ENCODE measurements at regions not wholly inside any gene's neighbourhood (a gene's known extent, or its start where the extent isn't known, plus 50 kb on each side); places are given as distances from the start of the nearest gene placed in this dataset.

DNA sequence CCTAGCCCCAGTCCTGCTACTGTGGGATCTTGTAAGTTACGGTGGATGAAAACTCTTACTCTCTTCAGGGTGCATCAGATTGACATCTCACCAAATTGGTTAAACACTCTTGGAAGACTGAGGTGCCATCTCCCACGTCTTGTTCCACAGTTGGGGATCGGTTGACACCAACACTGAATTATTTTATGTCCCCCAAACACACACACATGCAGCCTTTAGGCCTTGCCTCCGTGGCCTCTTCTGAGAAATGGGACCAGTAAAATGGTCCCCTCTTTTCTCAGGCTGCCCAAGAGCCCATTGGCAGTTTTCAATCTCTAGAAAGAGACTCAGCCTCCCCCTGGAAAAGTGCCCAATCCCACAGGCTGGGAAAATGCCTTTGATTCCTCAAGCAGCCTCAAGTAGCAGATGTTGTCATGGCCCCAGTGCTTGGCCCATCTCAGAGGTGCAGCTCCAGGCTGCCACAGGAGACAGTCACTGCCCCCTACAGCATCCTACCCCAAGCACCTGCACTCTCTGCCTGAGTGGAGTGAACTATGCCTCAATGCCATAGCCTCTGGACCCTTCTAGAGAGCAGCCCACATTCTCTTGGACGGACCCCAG lies 163.9 kb downstream of the ANKRD60 start:
- H3K9me2 ChIP-seq (ENCODE audit: low read depth, low read length), result no peaks in the 10 kb centered on the region
- H3K36me3 ChIP-seq (ENCODE audit: insufficient read depth, low read length), result no peaks in the 10 kb centered on the region
- H3K27ac ChIP-seq (ENCODE audit: low read depth, low read length, poor library complexity, severe bottlenecking), result no peak overlapping the region
- peaks cover 2% of the 10 kb centered on the region; the same call in 1 of the 2 replicates for H3K9me3 ChIP-seq (ENCODE audit: low read length)
- H3K9ac ChIP-seq (ENCODE audit: low read length), result no peak overlapping the region
- H3K79me2 ChIP-seq (ENCODE audit: insufficient read depth, low read length), result no peaks in the 10 kb centered on the region
- no peaks in the 10 kb centered on the region for H3F3A ChIP-seq (ENCODE audit: insufficient read depth, low read length)
- no peaks in the 10 kb centered on the region for H3K4me1 ChIP-seq (ENCODE audit: insufficient read depth, low read length, severe bottlenecking)
- no peaks in the 10 kb centered on the region for H4K20me1 ChIP-seq (ENCODE audit: insufficient read depth, low read length)
- H3K4me2 ChIP-seq (ENCODE audit: low read length), result no peak overlapping the region
- H3K4me3 ChIP-seq (ENCODE audit: low read depth, low read length, poor library complexity, severe bottlenecking), result no peak overlapping the region
- no peak overlapping the region for H2AFZ ChIP-seq (ENCODE audit: low read length)
- TF ChIP-seq, protein P1, sequence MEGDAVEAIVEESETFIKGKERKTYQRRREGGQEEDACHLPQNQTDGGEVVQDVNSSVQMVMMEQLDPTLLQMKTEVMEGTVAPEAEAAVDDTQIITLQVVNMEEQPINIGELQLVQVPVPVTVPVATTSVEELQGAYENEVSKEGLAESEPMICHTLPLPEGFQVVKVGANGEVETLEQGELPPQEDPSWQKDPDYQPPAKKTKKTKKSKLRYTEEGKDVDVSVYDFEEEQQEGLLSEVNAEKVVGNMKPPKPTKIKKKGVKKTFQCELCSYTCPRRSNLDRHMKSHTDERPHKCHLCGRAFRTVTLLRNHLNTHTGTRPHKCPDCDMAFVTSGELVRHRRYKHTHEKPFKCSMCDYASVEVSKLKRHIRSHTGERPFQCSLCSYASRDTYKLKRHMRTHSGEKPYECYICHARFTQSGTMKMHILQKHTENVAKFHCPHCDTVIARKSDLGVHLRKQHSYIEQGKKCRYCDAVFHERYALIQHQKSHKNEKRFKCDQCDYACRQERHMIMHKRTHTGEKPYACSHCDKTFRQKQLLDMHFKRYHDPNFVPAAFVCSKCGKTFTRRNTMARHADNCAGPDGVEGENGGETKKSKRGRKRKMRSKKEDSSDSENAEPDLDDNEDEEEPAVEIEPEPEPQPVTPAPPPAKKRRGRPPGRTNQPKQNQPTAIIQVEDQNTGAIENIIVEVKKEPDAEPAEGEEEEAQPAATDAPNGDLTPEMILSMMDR (IDR thresholded peaks at IDR 0.05; ENCODE audit: low read length), result no peak
- no peak for TF ChIP-seq EZH2 (IDR thresholded peaks at IDR 0.05; ENCODE audit: borderline replicate concordance, low read length)
- no peaks in the 10 kb centered on the region for H3K27me3 ChIP-seq (ENCODE audit: insufficient read depth, low read length)

DNA sequence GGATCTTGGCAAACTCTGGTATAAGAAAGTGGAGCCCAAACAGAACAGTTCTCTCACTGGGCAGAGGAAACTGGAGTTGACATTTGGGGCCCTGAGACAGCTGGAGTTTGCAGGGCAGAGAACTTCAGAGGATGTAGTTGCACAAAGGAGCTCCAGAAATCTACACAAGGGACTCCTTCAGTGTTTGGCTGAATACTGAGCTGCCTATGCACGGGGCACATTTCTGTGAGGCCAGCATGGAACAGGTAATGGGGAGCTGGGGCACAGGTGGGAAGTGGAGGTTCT lies 169.3 kb downstream of the ANKRD60 start:
- Histone ChIP-seq H3K27me3 (ENCODE audit: insufficient read depth, low read length) (no peaks in the 10 kb centered on the region), H2AFZ (ENCODE audit: low read length) (no peak overlapping the region), H3K4me1 (ENCODE audit: insufficient read depth, low read length, severe bottlenecking) (no peaks in the 10 kb centered on the region), H3K4me3 (ENCODE audit: low read depth, low read length, poor library complexity, severe bottlenecking) (no peak overlapping the region), H3K9me2 (ENCODE audit: low read depth, low read length) (no peaks in the 10 kb centered on the region), H3K4me2 (ENCODE audit: low read length) (no peak overlapping the region), H3K36me3 (ENCODE audit: insufficient read depth, low read length) (no peaks in the 10 kb centered on the region), H3K9me3 (ENCODE audit: low read length) (peaks cover 2% of the 10 kb centered on the region; the same call in 1 of the 2 replicates), H3K27ac (ENCODE audit: low read depth, low read length, poor library complexity, severe bottlenecking) (no peak overlapping the region), H3K79me2 (ENCODE audit: insufficient read depth, low read length) (no peaks in the 10 kb centered on the region), H4K20me1 (ENCODE audit: insufficient read depth, low read length) (no peaks in the 10 kb centered on the region), H3K9ac (ENCODE audit: low read length) (no peak overlapping the region), H3F3A (ENCODE audit: insufficient read depth, low read length) (no peaks in the 10 kb centered on the region)
- TF ChIP-seq, protein P1 (IDR thresholded peaks at IDR 0.05; ENCODE audit: low read length), result no peak
- no peak for TF ChIP-seq EZH2 (IDR thresholded peaks at IDR 0.05; ENCODE audit: borderline replicate concordance, low read length)

DNA sequence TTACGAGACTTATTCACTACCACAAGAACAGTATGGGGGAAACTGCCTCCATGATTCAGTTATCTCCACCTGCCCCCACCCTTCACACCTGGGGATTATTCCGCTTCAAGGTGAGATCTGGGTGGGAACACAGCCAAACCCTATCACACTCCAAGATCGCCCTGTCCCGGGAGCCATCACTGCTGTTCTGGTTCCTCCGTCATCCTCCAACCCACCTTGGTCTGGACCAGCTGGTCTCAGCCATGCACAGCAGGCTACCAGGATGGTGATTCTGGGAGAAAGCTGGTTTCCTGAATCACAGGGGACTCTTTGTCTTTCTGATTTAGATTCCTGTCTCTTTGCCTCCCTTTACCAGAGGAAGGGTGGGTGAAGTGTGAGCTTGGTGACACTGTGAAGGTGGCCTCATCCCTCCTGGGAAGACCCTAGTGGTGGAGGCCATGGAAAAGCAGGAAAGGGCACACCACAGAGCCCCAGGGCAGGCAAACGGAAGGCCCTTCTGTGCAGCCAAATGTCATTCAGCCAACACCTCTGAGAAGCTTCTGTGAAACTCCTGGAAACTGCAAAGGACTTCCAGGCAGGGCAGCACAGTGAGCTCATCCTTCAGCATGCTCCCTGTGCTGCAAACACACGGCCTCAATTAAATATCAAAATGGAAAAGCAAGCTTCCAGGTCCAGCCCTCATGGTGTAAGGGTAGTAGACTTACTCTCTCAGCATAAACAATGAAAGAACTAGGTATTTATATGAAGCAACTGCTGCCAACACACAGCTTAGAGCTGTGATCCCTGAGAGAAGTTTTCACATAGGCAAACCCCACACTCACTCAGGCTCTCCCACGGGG lies 169.8 kb downstream of the ANKRD60 start:
- peaks cover 2% of the 10 kb centered on the region; the same call in 1 of the 2 replicates for H3K9me3 ChIP-seq (ENCODE audit: low read length)
- no peak overlapping the region for H3K4me2 ChIP-seq (ENCODE audit: low read length)
- H3K9me2 ChIP-seq (ENCODE audit: low read depth, low read length), result no peaks in the 10 kb centered on the region
- H3K9ac ChIP-seq (ENCODE audit: low read length), result no peak overlapping the region
- H3F3A ChIP-seq (ENCODE audit: insufficient read depth, low read length), result no peaks in the 10 kb centered on the region
- H3K79me2 ChIP-seq (ENCODE audit: insufficient read depth, low read length), result no peaks in the 10 kb centered on the region
- H3K4me1 ChIP-seq (ENCODE audit: insufficient read depth, low read length, severe bottlenecking), result no peaks in the 10 kb centered on the region
- H3K27ac ChIP-seq (ENCODE audit: low read depth, low read length, poor library complexity, severe bottlenecking), result no peak overlapping the region
- H3K27me3 ChIP-seq (ENCODE audit: insufficient read depth, low read length), result no peaks in the 10 kb centered on the region
- no peaks in the 10 kb centered on the region for H4K20me1 ChIP-seq (ENCODE audit: insufficient read depth, low read length)
- no peak for TF ChIP-seq EZH2 (IDR thresholded peaks at IDR 0.05; ENCODE audit: borderline replicate concordance, low read length)
- TF ChIP-seq, protein P1 (IDR thresholded peaks at IDR 0.05; ENCODE audit: low read length), result no peak
- H3K4me3 ChIP-seq (ENCODE audit: low read depth, low read length, poor library complexity, severe bottlenecking), result no peak overlapping the region
- no peaks in the 10 kb centered on the region for H3K36me3 ChIP-seq (ENCODE audit: insufficient read depth, low read length)
- H2AFZ ChIP-seq (ENCODE audit: low read length), result no peak overlapping the region

Data from OCI-LY1 (cell line).